ENCODE measurements at regions not wholly inside any gene's neighbourhood (a gene's known extent, or its start where the extent isn't known, plus 50 kb on each side); places are given as distances from the start of the nearest gene placed in this dataset.
"Not testable (repeated sequence)": the region's sequence is repeated elsewhere in the genome, so short reads cannot be mapped to it uniquely, and the experiment has no call there.

- DNase-seq (ENCODE audit: low read depth in 2 of 2), result no peak
Measured at GRCh38 chr16:10232757-10233156, 50.5 kb upstream of the GRIN2A start.

GRCh38 chr16:10239640-10240039 lies 57.4 kb upstream of the GRIN2A start:
- DNase-seq (ENCODE audit: low read depth in 2 of 2), result no peak

GRCh38 chr16:10240854-10241613 lies 58.8 kb upstream of the GRIN2A start:
- no peak for DNase-seq (ENCODE audit: low read depth in 2 of 2)

GRCh38 chr16:10242097-10242496 lies 59.9 kb upstream of the GRIN2A start:
- no peak for DNase-seq (ENCODE audit: low read depth in 2 of 2)

- DNase-seq (ENCODE audit: low read depth in 2 of 2), result no peak
Measured at GRCh38 chr16:10242916-10243315, 60.7 kb upstream of the GRIN2A start.

- no peak for DNase-seq (ENCODE audit: low read depth in 2 of 2)
Measured at GRCh38 chr16:10245002-10245401, 62.8 kb upstream of the GRIN2A start.

- no peak for DNase-seq (ENCODE audit: low read depth in 2 of 2)
Measured at GRCh38 chr16:10250137-10250828, 68.1 kb upstream of the GRIN2A start.

- DNase-seq (ENCODE audit: low read depth in 2 of 2), result no peak
Measured at GRCh38 chr16:10252155-10252554, 69.9 kb upstream of the GRIN2A start.

- DNase-seq (ENCODE audit: low read depth in 2 of 2), result no peak
Measured at GRCh38 chr16:10253409-10253808, 71.2 kb upstream of the GRIN2A start.

- no peak for DNase-seq (ENCODE audit: low read depth in 2 of 2)
Measured at GRCh38 chr16:10255728-10256127, 73.5 kb upstream of the GRIN2A start.

- DNase-seq (ENCODE audit: low read depth in 2 of 2), result peak; percentile 2 to 18
Measured at GRCh38 chr16:10256784-10257641, 74.8 kb upstream of the GRIN2A start.

GRCh38 chr16:10257642-10258251 lies 75.5 kb upstream of the GRIN2A start:
- not testable (repeated sequence) for DNase-seq (ENCODE audit: low read depth in 2 of 2)

- DNase-seq (ENCODE audit: low read depth in 2 of 2), result not testable (repeated sequence)
Measured at GRCh38 chr16:10258930-10259603, 76.8 kb upstream of the GRIN2A start.

- DNase-seq (ENCODE audit: low read depth in 2 of 2), result no peak
Measured at GRCh38 chr16:10261077-10261476, 78.8 kb upstream of the GRIN2A start.

GRCh38 chr16:10261526-10261925 lies 79.3 kb upstream of the GRIN2A start:
- not testable (repeated sequence) for DNase-seq (ENCODE audit: low read depth in 2 of 2)

GRCh38 chr16:10262377-10263132 lies 80.3 kb upstream of the GRIN2A start:
- no peak for DNase-seq (ENCODE audit: low read depth in 2 of 2)

- no peak for DNase-seq (ENCODE audit: low read depth in 2 of 2)
Measured at GRCh38 chr16:10265770-10266615, 83.8 kb upstream of the GRIN2A start.

- peak; percentile 2 to 15 for DNase-seq (ENCODE audit: low read depth in 2 of 2)
Measured at GRCh38 chr16:10266809-10267208, 84.6 kb upstream of the GRIN2A start.

GRCh38 chr16:10269632-10270031 lies 87.4 kb upstream of the GRIN2A start:
- DNase-seq (ENCODE audit: low read depth in 2 of 2), result no peak
